HG02938 (cell line): ENCODE measurements at regions not wholly inside any gene's neighbourhood (a gene's known extent, or its start where the extent isn't known, plus 50 kb on each side); places are given as distances from the start of the nearest gene placed in this dataset.

Experiments
- ATAC-seq: cut with Tn5 transposase; IDR thresholded peaks from one replicate; pipeline ENCODE4 v1.9.1; 2021; ENCODE audit warnings: mild to moderate bottlenecking, moderate library complexity; ENCODE audit not compliant: unreplicated experiment

DNA sequence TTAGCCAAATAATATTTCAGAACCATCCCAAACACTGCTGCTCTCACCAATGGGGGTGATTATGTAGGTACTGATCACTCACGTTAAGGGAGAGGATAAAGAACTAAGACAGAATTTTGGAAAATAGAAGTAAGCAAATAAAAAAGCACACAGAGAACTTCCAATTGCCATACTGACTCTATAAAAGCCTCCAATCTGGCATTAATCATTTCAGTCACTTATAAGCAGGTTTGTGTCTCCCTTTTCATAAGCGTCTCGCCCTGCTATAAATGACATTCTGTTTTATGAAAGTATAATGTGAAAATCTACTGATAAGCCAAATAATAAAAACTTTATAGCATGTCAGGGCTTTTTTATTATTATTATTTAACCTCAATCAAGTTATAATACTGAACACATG lies 435.2 kb downstream of the ETNK1 start:
- no peak for ATAC-seq

DNA sequence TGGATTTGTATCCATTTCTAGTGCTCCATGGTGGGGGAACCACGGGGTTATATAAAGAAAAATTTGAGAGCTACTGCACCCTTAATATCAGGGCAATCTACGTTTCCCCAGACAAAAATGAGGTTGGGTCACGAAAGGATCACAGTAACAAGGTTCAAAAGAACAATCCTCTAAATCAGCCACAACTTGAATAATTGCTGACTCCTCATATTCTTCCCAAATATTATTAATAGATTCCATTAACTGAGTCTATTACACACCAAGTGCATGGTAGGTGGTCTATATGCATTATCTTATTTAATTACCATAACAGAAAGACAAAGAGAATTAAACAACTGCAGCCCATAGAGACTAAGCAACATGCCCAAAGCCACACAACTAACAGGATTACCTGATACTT lies 438.2 kb downstream of the ETNK1 start:
- no peak for ATAC-seq

DNA sequence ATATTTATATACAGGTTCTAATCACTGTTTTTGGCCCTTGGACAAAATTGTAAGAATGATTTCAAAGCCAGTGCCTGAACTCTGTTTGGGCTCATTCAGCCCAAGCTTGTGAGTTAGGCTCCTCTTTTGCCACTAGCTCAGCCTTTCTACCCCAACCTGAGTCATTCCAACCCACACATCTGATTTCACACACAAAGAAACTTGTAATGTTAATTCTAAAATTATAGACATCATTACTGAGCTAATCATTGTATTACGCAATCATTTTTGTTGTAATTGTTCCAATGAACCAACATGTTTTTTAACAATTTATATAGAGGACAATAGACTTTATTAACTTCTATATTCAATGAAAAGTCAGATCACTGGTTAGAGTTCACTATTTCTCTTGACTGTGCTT lies 441.1 kb downstream of the ETNK1 start:
- no peak for ATAC-seq

DNA sequence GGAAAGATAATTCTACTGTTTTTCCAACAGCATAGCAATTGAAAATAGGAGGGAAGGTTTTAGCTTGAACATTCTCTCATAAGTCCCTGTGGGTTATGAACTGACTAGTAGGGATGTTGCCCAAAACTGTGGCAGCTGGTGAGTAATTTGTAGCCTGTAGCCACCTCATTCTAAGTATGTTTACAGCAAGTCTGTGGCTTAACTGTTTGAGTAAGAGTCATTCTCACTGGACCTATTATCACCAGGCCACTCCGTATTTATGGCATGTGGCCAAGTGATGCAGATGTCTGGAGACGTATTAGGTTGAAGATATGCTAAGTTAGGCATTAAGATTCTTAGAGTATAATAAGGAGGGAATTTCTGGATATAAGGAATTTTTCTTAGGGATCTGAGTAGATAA lies 458.3 kb downstream of the ETNK1 start:
- ATAC-seq = peak; percentile 75

DNA sequence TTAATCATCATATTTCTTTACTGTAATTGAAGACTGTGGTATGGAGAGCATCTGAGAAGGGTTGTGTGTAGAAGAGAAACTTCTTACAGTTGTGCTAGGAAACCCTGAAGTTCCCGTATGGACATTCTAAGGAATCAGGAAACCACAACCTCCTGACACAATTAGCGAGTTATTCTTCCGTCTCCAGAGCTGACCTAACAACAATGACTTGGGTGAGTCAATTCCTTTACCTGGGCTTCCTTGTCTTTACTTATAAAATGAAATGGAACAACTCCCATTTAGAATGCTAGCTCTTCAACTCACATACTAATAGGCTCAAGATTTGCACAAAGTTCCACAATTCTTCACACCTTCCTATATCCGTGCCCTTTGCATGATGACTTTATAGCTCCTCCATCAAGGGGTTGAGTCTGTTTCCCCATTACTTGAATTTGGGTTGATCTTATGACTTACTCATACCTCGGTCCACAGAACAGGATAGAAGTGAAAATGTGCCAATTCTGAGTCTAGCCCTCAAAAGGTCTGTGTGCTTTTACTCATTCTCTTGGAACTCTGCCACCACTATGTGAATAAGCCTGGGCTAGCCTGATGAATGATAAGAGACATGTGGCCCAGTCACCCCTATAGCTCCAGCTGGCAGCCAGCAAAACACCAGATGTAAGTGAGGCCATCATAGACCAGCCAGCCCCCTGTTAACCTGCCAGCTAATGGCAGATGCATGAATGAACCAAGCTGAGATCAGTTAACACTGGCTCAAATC lies 459.4 kb downstream of the ETNK1 start:
- ATAC-seq = no peak

DNA sequence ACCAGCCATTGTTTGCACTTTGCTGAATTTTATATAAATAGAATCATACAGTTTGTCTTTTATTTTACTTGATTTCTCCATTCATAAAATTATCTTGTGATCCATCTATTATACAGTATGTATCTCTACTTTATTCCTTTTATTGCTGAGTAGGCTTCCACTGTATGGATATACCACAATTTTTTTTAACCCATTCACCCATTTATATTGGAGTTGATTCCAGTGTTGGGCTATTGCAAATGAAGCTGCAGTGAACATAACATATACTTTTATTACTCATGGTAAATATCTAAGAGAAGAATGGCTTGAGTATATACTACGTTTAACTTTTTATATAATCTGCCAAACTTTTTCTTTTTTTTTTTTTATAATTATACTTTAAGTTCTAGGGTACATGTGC lies 463.6 kb downstream of the ETNK1 start:
- ATAC-seq = no peak

DNA sequence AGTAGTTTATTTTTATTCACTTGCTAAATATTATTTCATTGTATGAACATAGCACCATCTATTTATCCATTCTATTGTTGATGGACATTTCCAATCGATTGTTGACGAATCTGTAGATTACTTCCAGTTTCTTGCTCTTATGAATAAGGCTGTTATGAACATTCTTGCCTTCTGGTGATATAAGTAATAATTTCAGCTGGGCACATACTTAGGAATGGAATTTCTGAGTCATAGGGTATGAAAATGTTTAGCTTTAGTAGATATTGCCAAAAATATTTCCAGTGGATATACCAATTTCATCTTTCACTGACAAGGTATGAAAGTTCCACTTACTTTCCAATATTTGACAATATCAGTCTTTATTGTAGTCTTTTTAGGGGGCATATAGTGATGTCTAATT lies 468.5 kb downstream of the ETNK1 start:
- no peak for ATAC-seq

DNA sequence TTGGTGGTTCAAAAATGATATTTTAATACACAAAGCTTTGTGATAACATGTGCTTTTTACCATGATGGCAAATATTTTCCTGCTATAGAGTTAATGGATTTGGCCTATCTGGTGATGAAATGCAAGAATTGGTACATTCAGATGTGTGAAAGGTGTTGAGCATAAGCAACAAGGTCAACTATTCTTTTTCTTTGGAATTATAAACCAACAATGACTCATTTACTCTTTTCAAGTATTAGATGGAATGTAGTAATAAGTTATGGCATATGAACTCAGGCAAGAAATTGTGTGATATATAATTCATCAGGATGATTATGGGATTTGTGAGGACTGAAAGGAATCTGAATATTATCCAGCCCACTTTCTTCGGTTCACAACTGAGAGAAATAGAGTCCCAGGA lies 471.4 kb downstream of the ETNK1 start:
- no peak for ATAC-seq

DNA sequence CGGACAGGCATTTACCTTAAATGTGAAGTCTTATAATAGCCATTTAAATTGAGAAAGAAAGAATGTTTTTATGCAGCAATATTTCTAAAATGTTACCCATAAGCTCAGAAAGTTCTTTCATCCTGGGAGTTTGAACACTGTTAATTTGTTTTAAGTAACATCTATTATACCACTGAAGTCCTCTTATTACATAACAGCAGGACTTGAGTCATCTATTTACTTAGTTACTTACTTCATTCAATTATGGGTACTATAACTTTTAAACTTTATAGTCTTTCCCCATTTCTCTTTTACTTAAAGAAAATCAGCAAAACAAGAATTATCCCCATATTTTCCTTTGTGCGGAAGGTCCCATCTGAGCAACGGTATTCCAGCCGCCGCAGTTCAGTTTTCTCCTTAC lies 473.1 kb downstream of the ETNK1 start:
- no peak for ATAC-seq

DNA sequence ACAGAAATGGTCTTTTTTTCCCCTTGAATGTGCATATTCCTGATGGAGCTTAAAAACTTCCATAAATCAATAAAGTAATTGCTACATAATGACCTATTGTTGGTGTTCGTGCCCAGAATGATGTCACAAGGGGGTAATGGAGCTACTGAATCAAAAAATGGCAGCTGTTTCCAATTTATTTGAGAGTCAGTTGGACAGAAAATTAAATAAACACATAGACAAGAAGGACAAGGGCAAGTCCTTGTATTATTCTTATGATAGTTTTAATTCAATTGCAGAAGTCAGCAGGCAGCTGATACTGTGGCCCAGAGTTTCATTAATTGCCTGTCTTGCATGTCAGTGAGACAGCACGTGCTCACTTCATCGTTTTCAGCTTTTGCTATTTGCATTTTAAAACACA lies 473.5 kb downstream of the ETNK1 start:
- ATAC-seq = no peak

DNA sequence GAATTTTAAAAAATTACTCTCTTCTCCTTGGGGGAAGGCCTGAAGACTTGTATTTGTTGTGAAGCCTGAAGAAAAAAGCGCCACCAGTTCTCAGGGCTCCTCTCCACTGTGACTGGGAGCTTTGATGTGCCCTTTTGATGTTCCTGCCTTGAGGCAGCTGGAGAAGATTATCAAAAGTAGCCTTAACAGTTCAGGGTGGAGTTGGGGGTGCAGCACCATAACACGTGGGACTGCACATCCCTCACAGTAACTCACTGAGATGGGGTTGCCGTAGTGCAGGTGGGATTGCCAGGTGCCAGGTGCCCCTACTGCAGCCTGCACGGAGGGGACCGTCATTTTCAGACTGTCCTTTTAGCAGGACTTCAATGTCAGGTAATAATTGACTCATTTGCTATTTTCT lies 474.1 kb downstream of the ETNK1 start:
- ATAC-seq = no peak

DNA sequence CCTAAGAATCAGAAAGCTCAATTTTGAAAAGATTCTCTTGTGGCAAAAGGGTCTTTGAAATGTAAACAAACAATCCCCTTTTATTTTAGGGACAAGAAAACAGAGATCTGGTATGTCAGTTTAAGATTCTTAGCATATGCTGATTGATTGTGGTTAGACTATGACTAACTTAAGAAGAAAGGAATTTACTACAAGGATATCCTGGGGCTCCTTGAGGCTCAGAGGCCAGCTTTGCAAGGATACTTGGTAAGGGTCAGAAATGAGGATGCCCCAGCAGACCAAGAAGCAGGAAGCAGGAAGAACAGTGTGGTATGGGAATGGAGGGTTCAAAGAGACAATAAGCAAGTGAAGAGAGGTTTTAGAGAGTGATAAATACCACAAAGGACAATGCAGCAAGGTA lies 474.6 kb downstream of the ETNK1 start:
- no peak for ATAC-seq

DNA sequence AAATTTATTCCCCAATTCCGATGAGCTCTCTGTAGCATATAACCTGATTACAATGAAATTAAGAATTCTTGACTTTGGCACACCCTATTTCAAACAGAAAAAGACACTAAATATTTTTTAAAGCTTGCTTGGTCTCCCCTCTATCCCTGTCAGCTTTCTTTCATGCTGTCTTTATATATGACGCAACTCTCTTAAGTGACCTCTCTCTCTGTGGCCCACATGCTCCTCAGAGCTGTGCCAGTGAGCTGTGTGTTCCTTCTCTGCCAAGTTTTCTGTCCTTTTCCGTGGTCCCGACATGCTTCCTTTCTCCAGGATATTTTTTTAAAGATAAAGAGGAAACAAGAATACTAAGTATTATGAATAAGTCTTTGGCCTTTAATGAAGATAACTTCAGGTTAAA lies 484.0 kb downstream of the ETNK1 start:
- ATAC-seq = no peak

DNA sequence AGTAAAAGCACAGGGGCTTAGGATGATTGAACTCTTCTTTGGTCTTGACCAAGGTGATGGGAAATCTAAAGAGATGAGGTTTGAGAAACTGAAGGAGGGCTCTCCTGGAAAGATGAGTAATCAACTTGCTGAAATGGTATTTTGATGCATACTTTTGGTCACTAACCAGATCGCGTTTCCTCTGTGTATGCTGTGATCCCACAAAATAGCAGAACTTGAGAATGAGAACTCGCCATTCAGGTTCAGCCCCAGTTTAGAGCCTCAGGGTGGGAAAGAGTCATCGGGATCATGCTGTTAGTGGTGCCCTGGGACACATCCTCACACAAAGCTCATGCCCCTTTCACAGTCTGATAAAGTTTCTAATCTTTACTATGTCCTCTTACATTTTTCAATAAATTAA lies 488.8 kb downstream of the ETNK1 start:
- ATAC-seq = no peak

DNA sequence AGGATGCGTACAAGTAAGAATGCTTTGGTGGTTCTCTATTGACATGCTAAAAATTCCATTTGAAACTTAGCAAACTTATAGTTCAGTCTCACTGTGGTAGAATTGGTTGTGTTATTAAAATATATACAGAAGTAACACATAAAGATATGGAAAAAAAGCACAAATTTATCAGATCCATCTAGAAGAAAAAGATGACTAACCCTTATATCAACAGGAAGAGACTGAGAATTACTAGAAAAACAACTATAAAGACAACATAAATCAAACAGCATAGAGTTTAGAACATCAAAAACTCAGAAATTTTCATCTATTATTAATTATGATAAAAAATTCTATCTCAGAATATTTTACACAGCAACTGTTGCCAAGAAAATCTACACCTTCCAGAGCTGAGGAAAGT lies 491.0 kb downstream of the ETNK1 start:
- ATAC-seq = no peak

DNA sequence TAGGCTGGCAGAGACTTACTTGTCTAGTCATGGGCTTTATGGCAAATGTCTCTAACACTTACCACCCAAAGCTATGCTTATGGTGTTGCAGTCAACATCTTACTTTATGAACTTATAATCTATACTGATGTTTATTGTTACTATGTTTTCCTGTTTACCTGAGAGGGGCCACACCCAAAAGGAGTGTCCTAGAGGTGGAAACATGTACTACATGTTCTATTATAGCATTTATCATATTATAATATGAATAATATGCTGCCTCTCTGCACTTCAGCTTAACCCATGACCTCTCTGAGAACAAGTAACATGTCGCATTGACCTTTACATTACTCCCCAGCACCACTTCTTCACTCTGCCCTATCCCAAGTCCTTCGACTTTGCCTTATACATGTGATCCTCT lies 501.8 kb downstream of the ETNK1 start:
- no peak for ATAC-seq

DNA sequence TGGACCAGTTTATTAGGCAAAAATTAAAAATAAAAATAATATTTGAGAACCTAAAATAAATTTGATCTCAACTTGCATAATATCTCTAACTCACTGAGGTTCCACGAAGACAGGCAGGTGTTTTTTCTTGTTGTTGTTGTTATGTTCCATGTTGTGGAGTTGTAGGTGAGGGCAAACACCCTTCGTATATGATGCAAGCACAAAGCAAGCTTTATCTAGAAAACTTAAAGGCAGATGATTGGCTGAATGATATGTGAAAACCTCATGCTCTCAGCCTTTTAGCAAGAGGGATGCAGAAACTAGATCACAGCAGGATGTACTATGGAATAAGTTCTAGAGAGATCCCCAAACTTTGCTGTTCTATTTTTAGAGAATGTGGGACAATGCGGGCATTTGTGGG lies 502.7 kb downstream of the ETNK1 start:
- no peak for ATAC-seq

DNA sequence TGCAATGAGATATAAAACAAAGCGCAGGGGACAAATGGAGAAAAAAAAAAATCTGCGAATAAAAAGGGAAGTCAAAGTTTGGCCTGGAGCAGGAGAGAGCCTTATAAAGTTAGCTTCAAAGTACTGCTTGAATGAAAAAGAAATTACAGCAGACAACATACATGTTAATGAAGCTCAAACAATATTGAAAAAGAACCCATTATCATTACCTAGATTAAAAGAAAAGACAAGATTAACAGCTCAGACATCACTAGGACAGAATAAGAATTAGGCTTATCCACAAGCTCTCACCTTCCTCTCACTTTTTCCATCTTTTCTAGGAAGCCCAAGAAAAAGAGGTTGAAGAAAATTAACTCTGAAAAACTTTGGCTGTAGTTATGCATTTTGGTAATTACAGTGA lies 503.5 kb downstream of the ETNK1 start:
- no peak for ATAC-seq

DNA sequence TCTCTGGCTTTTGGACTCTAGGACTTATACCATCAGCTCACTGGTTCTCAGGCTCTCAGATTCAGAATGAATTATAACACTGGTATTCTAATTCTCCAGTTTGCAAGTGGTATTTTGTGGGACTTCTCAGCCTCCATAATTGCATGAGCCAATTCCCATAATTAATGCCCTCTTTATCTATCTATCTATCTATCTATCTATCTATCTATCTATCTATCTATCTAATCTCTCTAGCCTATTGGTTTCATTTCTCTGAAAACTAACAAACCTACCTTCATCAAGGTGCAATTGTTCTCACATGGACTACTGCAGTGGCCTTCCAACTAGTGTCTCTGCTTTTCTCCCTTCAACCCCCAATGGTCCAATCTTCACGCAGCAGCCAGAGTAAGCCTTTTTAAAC lies 507.4 kb downstream of the ETNK1 start:
- ATAC-seq = no peak

DNA sequence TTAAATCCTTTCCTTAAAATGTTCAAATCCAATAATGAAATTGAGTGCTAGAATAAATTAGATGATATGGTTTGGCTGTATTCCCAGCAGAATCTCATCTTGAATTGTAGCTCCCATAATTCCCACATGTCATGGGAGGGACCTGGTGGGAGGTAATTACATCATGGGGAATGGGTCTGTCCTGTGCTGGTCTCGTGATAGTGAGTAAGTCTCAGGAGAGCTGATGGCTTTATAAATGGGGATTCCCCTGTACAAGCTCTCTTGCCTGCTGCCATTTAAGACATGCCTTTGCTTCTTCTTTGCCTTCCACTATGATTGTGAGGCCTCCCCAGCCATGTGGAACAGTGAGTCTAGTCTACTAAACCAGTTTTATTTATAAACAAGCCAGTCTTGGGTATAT lies 508.5 kb downstream of the ETNK1 start:
- ATAC-seq = no peak

DNA sequence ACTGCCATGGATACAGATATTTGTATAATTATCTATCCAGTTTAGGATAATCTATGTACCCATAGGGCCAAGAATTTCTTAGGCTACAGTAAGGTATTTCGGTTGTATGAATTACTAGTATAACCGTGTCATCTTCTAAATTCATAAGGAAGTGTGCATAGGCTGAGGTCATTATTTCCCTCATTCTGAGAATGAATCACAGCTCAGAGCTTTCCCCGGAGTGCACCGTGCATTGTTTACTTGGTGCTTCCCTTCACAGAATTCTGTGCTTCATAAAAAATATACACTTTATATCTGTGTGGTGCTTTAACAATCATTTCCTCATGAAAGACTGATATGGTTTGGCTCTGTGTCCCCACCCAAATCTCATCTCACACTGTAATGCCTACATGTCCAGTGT lies 514.1 kb downstream of the ETNK1 start:
- no peak for ATAC-seq

DNA sequence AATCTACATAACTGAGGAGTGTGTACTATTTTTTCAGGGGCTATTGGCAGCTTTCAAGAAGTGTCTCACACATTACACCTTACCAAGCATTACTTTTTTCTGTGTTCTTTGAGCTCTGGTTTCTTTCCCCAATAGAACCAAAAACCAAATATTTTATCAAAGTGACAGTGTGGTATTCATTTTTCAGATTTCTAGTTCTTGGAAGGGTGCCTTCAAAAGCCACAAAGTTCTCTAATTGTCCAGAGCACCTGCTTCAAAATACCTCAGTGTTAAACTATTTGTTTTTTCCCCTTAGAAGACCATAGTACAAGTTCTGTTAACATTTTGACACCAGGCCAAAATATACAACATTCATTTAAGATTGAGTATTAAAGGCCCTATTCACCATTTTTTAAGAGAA lies 515.7 kb downstream of the ETNK1 start:
- ATAC-seq = no peak

DNA sequence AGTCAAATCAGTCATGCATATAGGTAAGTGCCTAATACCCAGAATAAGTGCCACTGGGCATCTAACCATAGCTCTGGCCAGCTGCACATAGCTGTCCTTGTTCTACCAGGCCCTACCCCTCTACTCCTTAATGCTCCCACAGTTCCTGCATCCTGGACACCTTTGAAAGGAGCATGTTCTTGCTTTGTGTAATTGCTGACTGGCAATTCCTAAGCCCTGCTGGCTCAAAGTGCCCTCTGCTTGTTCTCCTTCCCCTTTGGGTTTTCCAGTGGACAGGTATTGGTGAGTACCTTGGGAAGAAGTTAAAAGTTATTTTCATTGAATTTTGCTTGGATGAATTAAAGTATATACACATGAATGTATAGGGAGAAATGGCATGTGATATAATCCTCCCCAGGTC lies 516.4 kb downstream of the ETNK1 start:
- ATAC-seq = no peak
